ENCODE measurements at regions not wholly inside any gene's neighbourhood (a gene's known extent, or its start where the extent isn't known, plus 50 kb on each side); places are given as distances from the start of the nearest gene placed in this dataset.
"Not testable (repeated sequence)": the region's sequence is repeated elsewhere in the genome, so short reads cannot be mapped to it uniquely, and the experiment has no call there.

- Mint-ChIP-seq H3K36me3 (no peaks in the 10 kb centered on the region), H3K4me3 (no peak overlapping the region), H3K27ac (no peak overlapping the region), H3K4me1 (no peaks in the 10 kb centered on the region), H3K9me3 (no peaks in the 10 kb centered on the region)
- DNase-seq (ENCODE audit: low spot score in 2 of 2): no peak
- ATAC-seq: no peak
Measured at GRCh38 chr6:82487895-82488294, 124.3 kb downstream of the TPBG start.

GRCh38 chr6:82488403-82488802 lies 124.8 kb downstream of the TPBG start:
- Mint-ChIP-seq H3K4me3 (no peak overlapping the region), H3K36me3 (no peaks in the 10 kb centered on the region), H3K4me1 (no peaks in the 10 kb centered on the region), H3K27ac (no peak overlapping the region), H3K9me3 (no peaks in the 10 kb centered on the region)
- DNase-seq (ENCODE audit: low spot score in 2 of 2) (no peak), ATAC-seq (no peak)

- no peaks in the 10 kb centered on the region for H3K9me3 Mint-ChIP-seq
- H3K4me1 Mint-ChIP-seq: no peaks in the 10 kb centered on the region
- H3K27ac Mint-ChIP-seq: no peak overlapping the region
- no peak for DNase-seq (ENCODE audit: low spot score in 2 of 2)
- no peak for ATAC-seq
- H3K36me3 Mint-ChIP-seq: no peaks in the 10 kb centered on the region
- H3K4me3 Mint-ChIP-seq: no peak overlapping the region
Measured at GRCh38 chr6:82492134-82492533, 128.5 kb downstream of the TPBG start.

- H3K36me3 Mint-ChIP-seq: no peaks in the 10 kb centered on the region
Measured at GRCh38 chr6:82493467-82493866, 129.8 kb downstream of the TPBG start.

GRCh38 chr6:82494367-82494766 lies 130.8 kb downstream of the TPBG start:
- no peak overlapping the region for H3K27ac Mint-ChIP-seq
- no peak for DNase-seq (ENCODE audit: low spot score in 2 of 2)

More at GRCh38 chr6:82493467-82493866, 129.8 kb downstream of the TPBG start:
- Mint-ChIP-seq H3K4me3 (no peak overlapping the region), H3K4me1 (no peaks in the 10 kb centered on the region), H3K27ac (no peak overlapping the region), H3K9me3 (no peaks in the 10 kb centered on the region)
- DNase-seq (ENCODE audit: low spot score in 2 of 2): no peak
- no peak for ATAC-seq

GRCh38 chr6:82501901-82502300 lies 138.3 kb downstream of the TPBG start:
- ATAC-seq; H3K9me3 Mint-ChIP-seq; H3K27ac Mint-ChIP-seq; H3K4me1 Mint-ChIP-seq; H3K4me3 Mint-ChIP-seq; H3K36me3 Mint-ChIP-seq; DNase-seq (ENCODE audit: low spot score in 2 of 2): not testable (repeated sequence)

More at GRCh38 chr6:82494367-82494766, 130.8 kb downstream of the TPBG start:
- no peaks in the 10 kb centered on the region for H3K9me3 Mint-ChIP-seq
- H3K36me3 Mint-ChIP-seq: no peaks in the 10 kb centered on the region
- H3K4me3 Mint-ChIP-seq: no peak overlapping the region
- no peak for ATAC-seq
- no peaks in the 10 kb centered on the region for H3K4me1 Mint-ChIP-seq

- no peak overlapping the region for H3K27ac Mint-ChIP-seq
- no peak overlapping the region for H3K4me3 Mint-ChIP-seq
- DNase-seq (ENCODE audit: low spot score in 2 of 2) (no peak), ATAC-seq (no peak)
- no peaks in the 10 kb centered on the region for H3K4me1 Mint-ChIP-seq
- no peaks in the 10 kb centered on the region for H3K9me3 Mint-ChIP-seq
- H3K36me3 Mint-ChIP-seq: no peaks in the 10 kb centered on the region
Measured at GRCh38 chr6:82506526-82506925, 142.9 kb downstream of the TPBG start.

GRCh38 chr6:82507112-82507511 lies 143.5 kb downstream of the TPBG start:
- no peaks in the 10 kb centered on the region for H3K4me1 Mint-ChIP-seq
- H3K36me3 Mint-ChIP-seq: no peaks in the 10 kb centered on the region

GRCh38 chr6:82511546-82511945 lies 147.9 kb downstream of the TPBG start:
- H3K4me1 Mint-ChIP-seq: no peaks in the 10 kb centered on the region
- H3K36me3 Mint-ChIP-seq: no peaks in the 10 kb centered on the region
- no peak overlapping the region for H3K27ac Mint-ChIP-seq
- DNase-seq (ENCODE audit: low spot score in 2 of 2) (no peak), ATAC-seq (no peak)
- peaks cover 14% of the 10 kb centered on the region for H3K9me3 Mint-ChIP-seq
- no peak overlapping the region for H3K4me3 Mint-ChIP-seq

More at GRCh38 chr6:82507112-82507511, 143.5 kb downstream of the TPBG start:
- ATAC-seq (no peak), DNase-seq (ENCODE audit: low spot score in 2 of 2) (no peak)
- Mint-ChIP-seq H3K9me3 (no peaks in the 10 kb centered on the region), H3K4me3 (no peak overlapping the region), H3K27ac (no peak overlapping the region)

GRCh38 chr6:82517896-82518295 lies 154.3 kb downstream of the TPBG start:
- H3K4me3 Mint-ChIP-seq; H3K27ac Mint-ChIP-seq; ATAC-seq; H3K4me1 Mint-ChIP-seq; DNase-seq (ENCODE audit: low spot score in 2 of 2); H3K36me3 Mint-ChIP-seq: not testable (repeated sequence)
- peaks cover 14% of the 10 kb centered on the region for H3K9me3 Mint-ChIP-seq

- Mint-ChIP-seq H3K9me3 (no peaks in the 10 kb centered on the region), H3K27ac (no peak overlapping the region), H3K4me1 (no peaks in the 10 kb centered on the region), H3K36me3 (no peaks in the 10 kb centered on the region), H3K4me3 (no peak overlapping the region)
- no peak for ATAC-seq
- no peak for DNase-seq (ENCODE audit: low spot score in 2 of 2)
Measured at GRCh38 chr6:82521369-82521768, 157.8 kb downstream of the TPBG start.

GRCh38 chr6:82521861-82522260 lies 158.2 kb downstream of the TPBG start:
- DNase-seq (ENCODE audit: low spot score in 2 of 2) (no peak), ATAC-seq (no peak)
- H3K4me1 Mint-ChIP-seq: no peaks in the 10 kb centered on the region
- H3K27ac Mint-ChIP-seq: no peak overlapping the region
- H3K9me3 Mint-ChIP-seq: no peaks in the 10 kb centered on the region
- H3K36me3 Mint-ChIP-seq: no peaks in the 10 kb centered on the region
- H3K4me3 Mint-ChIP-seq: no peak overlapping the region

GRCh38 chr6:82524031-82524430 lies 160.4 kb downstream of the TPBG start:
- Mint-ChIP-seq H3K4me1 (no peaks in the 10 kb centered on the region), H3K27ac (no peak overlapping the region), H3K36me3 (no peaks in the 10 kb centered on the region), H3K4me3 (no peak overlapping the region), H3K9me3 (no peaks in the 10 kb centered on the region)
- no peak for DNase-seq (ENCODE audit: low spot score in 2 of 2)
- no peak for ATAC-seq

- no peaks in the 10 kb centered on the region for H3K4me1 Mint-ChIP-seq
- no peak for ATAC-seq
Measured at GRCh38 chr6:82525775-82526495, 162.3 kb downstream of the TPBG start.

GRCh38 chr6:82529960-82530460 lies 166.4 kb downstream of the TPBG start:
- not testable (repeated sequence) for H3K4me3 Mint-ChIP-seq, ATAC-seq

More at GRCh38 chr6:82525775-82526495, 162.3 kb downstream of the TPBG start:
- Mint-ChIP-seq H3K36me3 (no peaks in the 10 kb centered on the region), H3K27ac (no peak overlapping the region), H3K9me3 (no peaks in the 10 kb centered on the region), H3K4me3 (no peak overlapping the region)
- no peak for DNase-seq (ENCODE audit: low spot score in 2 of 2)

GRCh38 chr6:82534876-82535275 lies 171.3 kb downstream of the TPBG start:
- Mint-ChIP-seq H3K4me3 (no peak overlapping the region), H3K36me3 (no peaks in the 10 kb centered on the region), H3K9me3 (no peaks in the 10 kb centered on the region), H3K27ac (no peak overlapping the region), H3K4me1 (no peaks in the 10 kb centered on the region)
- ATAC-seq (no peak), DNase-seq (ENCODE audit: low spot score in 2 of 2) (no peak)

More at GRCh38 chr6:82529960-82530460, 166.4 kb downstream of the TPBG start:
- H3K4me1 Mint-ChIP-seq; DNase-seq (ENCODE audit: low spot score in 2 of 2); H3K9me3 Mint-ChIP-seq; H3K27ac Mint-ChIP-seq; H3K36me3 Mint-ChIP-seq: not testable (repeated sequence)

Measured in stimulated activated effector memory CD8-positive, alpha-beta T cell treated with anti-CD3 and anti-CD28 coated beads, Interleukin-12 subunit alpha, Interleukin-12 subunit beta, amount 100 ng/mL, for 72 hours (primary cell).